ENCODE measurements at regions not wholly inside any gene's neighbourhood (a gene's known extent, or its start where the extent isn't known, plus 50 kb on each side); places are given as distances from the start of the nearest gene placed in this dataset.

DNA sequence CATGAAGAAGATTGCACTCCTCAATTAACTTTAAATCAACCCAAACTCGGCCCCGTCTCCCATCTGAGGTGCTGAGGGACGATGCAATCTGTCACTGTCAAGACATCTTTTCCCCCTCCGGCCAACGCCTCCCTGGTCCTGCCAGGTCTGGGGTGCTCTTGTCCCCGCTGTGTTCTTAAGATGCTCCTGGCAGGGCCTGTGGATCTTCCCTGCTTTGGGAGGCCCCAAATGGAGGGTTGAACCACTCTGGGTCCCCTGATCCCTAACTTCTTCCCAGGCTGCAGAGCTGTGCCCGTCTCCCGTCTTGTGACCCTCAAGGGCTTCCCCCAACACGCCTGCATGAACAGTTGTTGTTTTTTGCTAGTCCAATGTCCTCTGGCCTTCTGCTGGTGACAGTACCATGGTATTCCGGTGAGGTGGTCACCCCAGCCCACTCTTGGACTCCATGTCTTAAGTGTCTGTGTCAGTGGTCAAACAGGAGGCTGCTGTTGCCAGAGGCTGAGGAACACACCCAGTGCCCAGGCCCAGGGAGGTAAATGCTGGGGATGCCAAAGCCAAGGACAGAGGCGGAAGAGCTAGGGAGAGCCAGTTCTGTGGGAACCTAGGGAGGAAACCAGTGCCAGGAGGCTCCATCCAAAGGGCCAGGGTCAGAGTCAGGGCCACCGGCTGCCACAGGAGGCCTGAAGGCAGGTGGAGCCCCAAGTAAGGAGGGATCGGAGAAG, 70.6 kb upstream of the SHANK2 start:
- TF ChIP-seq, protein P1, sequence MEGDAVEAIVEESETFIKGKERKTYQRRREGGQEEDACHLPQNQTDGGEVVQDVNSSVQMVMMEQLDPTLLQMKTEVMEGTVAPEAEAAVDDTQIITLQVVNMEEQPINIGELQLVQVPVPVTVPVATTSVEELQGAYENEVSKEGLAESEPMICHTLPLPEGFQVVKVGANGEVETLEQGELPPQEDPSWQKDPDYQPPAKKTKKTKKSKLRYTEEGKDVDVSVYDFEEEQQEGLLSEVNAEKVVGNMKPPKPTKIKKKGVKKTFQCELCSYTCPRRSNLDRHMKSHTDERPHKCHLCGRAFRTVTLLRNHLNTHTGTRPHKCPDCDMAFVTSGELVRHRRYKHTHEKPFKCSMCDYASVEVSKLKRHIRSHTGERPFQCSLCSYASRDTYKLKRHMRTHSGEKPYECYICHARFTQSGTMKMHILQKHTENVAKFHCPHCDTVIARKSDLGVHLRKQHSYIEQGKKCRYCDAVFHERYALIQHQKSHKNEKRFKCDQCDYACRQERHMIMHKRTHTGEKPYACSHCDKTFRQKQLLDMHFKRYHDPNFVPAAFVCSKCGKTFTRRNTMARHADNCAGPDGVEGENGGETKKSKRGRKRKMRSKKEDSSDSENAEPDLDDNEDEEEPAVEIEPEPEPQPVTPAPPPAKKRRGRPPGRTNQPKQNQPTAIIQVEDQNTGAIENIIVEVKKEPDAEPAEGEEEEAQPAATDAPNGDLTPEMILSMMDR (IDR thresholded peaks at IDR 0.05) = no peak
- TF ChIP-seq POLR2AphosphoS5 (IDR thresholded peaks at IDR 0.05; ENCODE audit: low read depth, low read length) (no peak), MXI1 (IDR thresholded peaks at IDR 0.05; ENCODE audit: low read depth, low read length) (no peak), RAD21 (IDR thresholded peaks at IDR 0.05; ENCODE audit: low read length) (no peak), YY1 (IDR thresholded peaks at IDR 0.05; ENCODE audit: low read depth) (no peak), RCOR1 (IDR thresholded peaks at IDR 0.05; ENCODE audit: low read length) (no peak)
- TF ChIP-seq, protein P2, sequence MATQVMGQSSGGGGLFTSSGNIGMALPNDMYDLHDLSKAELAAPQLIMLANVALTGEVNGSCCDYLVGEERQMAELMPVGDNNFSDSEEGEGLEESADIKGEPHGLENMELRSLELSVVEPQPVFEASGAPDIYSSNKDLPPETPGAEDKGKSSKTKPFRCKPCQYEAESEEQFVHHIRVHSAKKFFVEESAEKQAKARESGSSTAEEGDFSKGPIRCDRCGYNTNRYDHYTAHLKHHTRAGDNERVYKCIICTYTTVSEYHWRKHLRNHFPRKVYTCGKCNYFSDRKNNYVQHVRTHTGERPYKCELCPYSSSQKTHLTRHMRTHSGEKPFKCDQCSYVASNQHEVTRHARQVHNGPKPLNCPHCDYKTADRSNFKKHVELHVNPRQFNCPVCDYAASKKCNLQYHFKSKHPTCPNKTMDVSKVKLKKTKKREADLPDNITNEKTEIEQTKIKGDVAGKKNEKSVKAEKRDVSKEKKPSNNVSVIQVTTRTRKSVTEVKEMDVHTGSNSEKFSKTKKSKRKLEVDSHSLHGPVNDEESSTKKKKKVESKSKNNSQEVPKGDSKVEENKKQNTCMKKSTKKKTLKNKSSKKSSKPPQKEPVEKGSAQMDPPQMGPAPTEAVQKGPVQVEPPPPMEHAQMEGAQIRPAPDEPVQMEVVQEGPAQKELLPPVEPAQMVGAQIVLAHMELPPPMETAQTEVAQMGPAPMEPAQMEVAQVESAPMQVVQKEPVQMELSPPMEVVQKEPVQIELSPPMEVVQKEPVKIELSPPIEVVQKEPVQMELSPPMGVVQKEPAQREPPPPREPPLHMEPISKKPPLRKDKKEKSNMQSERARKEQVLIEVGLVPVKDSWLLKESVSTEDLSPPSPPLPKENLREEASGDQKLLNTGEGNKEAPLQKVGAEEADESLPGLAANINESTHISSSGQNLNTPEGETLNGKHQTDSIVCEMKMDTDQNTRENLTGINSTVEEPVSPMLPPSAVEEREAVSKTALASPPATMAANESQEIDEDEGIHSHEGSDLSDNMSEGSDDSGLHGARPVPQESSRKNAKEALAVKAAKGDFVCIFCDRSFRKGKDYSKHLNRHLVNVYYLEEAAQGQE (IDR thresholded peaks at IDR 0.05; ENCODE audit: low read depth, low read length) = no peak
- TF ChIP-seq, protein P3, sequence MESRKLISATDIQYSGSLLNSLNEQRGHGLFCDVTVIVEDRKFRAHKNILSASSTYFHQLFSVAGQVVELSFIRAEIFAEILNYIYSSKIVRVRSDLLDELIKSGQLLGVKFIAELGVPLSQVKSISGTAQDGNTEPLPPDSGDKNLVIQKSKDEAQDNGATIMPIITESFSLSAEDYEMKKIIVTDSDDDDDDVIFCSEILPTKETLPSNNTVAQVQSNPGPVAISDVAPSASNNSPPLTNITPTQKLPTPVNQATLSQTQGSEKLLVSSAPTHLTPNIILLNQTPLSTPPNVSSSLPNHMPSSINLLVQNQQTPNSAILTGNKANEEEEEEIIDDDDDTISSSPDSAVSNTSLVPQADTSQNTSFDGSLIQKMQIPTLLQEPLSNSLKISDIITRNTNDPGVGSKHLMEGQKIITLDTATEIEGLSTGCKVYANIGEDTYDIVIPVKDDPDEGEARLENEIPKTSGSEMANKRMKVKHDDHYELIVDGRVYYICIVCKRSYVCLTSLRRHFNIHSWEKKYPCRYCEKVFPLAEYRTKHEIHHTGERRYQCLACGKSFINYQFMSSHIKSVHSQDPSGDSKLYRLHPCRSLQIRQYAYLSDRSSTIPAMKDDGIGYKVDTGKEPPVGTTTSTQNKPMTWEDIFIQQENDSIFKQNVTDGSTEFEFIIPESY (IDR thresholded peaks at IDR 0.05; ENCODE audit: borderline replicate concordance, low read depth) = no peak

All from SK-N-SH (cell line).